Ishikawa (cell line): ENCODE measurements at regions not wholly inside any gene's neighbourhood (a gene's known extent, or its start where the extent isn't known, plus 50 kb on each side); places are given as distances from the start of the nearest gene placed in this dataset.

ENCODE experiments used
- CEBPB ChIP-seq: IDR thresholded peaks from 2 replicates; pipeline ENCODE4 v1.6.1; 2012
- EP300 ChIP-seq: IDR thresholded peaks from 2 replicates; pipeline ENCODE4 v1.6.1; 2012; ENCODE audit warnings: borderline replicate concordance
- FOXM1 ChIP-seq: IDR thresholded peaks from 2 replicates; pipeline ENCODE4 v1.6.1; 2012; ENCODE audit warnings: low read depth, borderline replicate concordance
- NFIC ChIP-seq: IDR thresholded peaks from 2 replicates; pipeline ENCODE4 v1.6.1; 2012
- RAD21 ChIP-seq: IDR thresholded peaks from 2 replicates; pipeline ENCODE4 v1.6.1; 2012; ENCODE audit warnings: low read depth
- TAF1 ChIP-seq: IDR thresholded peaks from 2 replicates; pipeline ENCODE4 v1.6.1; 2012; ENCODE audit warnings: low read depth, mild to moderate bottlenecking
- TCF12 ChIP-seq: IDR thresholded peaks from 2 replicates; pipeline ENCODE4 v1.6.1; 2012; ENCODE audit warnings: low read depth
- YY1 ChIP-seq: IDR thresholded peaks from 2 replicates; pipeline ENCODE4 v1.6.1; 2012; ENCODE audit warnings: low read depth
- TF ChIP-seq, protein P1 (sequence below): IDR thresholded peaks from 2 replicates; pipeline ENCODE4 v1.6.1; 2012
- TF ChIP-seq, protein P2 (sequence below): IDR thresholded peaks from 2 replicates; pipeline ENCODE4 v1.6.1; 2012; ENCODE audit warnings: low read depth, mild to moderate bottlenecking
- TF ChIP-seq, protein P3 (sequence below): IDR thresholded peaks from 2 replicates; pipeline ENCODE4 v1.6.1; 2012

DNA sequence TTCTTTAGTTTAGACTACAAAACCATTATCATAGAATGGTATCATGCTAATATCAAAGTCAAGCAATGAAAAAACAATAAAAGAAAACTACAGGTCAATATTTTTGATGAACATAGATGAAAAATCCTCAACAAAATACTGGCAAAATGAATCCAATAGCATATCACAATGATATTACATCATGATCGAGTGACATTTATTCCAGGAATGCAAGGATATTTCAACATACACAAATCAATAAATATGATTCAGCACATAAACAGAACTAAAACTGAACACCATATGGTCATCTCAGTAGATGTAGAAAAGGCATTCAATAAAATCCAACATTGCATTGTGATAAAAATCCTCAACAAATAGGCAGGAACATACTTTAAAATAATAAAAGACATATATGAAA is 1657.7 kb downstream of the KCNT2 start:
- TF ChIP-seq RAD21 (no peak), EP300 (no peak), TCF12 (no peak), YY1 (no peak), NFIC (no peak), TAF1 (no peak), FOXM1 (no peak), CEBPB (no peak)
- TF ChIP-seq, protein P1, sequence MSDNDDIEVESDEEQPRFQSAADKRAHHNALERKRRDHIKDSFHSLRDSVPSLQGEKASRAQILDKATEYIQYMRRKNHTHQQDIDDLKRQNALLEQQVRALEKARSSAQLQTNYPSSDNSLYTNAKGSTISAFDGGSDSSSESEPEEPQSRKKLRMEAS = no peak
- TF ChIP-seq, protein P2, sequence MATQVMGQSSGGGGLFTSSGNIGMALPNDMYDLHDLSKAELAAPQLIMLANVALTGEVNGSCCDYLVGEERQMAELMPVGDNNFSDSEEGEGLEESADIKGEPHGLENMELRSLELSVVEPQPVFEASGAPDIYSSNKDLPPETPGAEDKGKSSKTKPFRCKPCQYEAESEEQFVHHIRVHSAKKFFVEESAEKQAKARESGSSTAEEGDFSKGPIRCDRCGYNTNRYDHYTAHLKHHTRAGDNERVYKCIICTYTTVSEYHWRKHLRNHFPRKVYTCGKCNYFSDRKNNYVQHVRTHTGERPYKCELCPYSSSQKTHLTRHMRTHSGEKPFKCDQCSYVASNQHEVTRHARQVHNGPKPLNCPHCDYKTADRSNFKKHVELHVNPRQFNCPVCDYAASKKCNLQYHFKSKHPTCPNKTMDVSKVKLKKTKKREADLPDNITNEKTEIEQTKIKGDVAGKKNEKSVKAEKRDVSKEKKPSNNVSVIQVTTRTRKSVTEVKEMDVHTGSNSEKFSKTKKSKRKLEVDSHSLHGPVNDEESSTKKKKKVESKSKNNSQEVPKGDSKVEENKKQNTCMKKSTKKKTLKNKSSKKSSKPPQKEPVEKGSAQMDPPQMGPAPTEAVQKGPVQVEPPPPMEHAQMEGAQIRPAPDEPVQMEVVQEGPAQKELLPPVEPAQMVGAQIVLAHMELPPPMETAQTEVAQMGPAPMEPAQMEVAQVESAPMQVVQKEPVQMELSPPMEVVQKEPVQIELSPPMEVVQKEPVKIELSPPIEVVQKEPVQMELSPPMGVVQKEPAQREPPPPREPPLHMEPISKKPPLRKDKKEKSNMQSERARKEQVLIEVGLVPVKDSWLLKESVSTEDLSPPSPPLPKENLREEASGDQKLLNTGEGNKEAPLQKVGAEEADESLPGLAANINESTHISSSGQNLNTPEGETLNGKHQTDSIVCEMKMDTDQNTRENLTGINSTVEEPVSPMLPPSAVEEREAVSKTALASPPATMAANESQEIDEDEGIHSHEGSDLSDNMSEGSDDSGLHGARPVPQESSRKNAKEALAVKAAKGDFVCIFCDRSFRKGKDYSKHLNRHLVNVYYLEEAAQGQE = no peak
- TF ChIP-seq, protein P3, sequence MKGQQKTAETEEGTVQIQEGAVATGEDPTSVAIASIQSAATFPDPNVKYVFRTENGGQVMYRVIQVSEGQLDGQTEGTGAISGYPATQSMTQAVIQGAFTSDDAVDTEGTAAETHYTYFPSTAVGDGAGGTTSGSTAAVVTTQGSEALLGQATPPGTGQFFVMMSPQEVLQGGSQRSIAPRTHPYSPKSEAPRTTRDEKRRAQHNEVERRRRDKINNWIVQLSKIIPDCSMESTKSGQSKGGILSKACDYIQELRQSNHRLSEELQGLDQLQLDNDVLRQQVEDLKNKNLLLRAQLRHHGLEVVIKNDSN = no peak
